ENCODE measurements at regions not wholly inside any gene's neighbourhood (a gene's known extent, or its start where the extent isn't known, plus 50 kb on each side); places are given as distances from the start of the nearest gene placed in this dataset.

- Histone ChIP-seq H3K27me3 (ENCODE audit: control insufficient read depth in 1 of 2, insufficient read depth in 2 of 2, low read length in 2 of 2) (no peaks in the 10 kb centered on the region), H3K9ac (ENCODE audit: insufficient read depth, low read depth, low read length) (no peak overlapping the region), H3K4me2 (ENCODE audit: low read depth, low read length) (no peak overlapping the region), H3K9me3 (ENCODE audit: low read length) (no peaks in the 10 kb centered on the region), H4K20me1 (ENCODE audit: insufficient read depth, low read length) (no peaks in the 10 kb centered on the region), H2AFZ (ENCODE audit: low read length) (no peak overlapping the region), H3K79me2 (ENCODE audit: insufficient read depth, low read length) (no peaks in the 10 kb centered on the region), H3K27ac (ENCODE audit: extremely low read length, insufficient read depth, low read length) (no peak overlapping the region), H3K4me1 (ENCODE audit: insufficient read depth, low read length) (no peaks in the 10 kb centered on the region), H3K4me3 (replicated peaks in 1 of 3; ENCODE audit: insufficient read depth in 1 of 3, low read depth in 2 of 3, low read length in 3 of 3) (no peak overlapping the region), H3K36me3 (replicated peaks in 1 of 2; ENCODE audit: control insufficient read depth in 1 of 2, insufficient read depth in 2 of 2, low read length in 2 of 2) (no peaks in the 10 kb centered on the region)
- DNase-seq (ENCODE audit: low spot score): no peak
- POLR2A ChIA-PET: no interaction called here
- no TSS peak for BruUV-seq (replicated peaks)
- 0% methylated on average over 3 of the region's 4 CpGs for WGBS (ENCODE audit: low lambda C conversion rate)
- in situ Hi-C loops (cut with HindIII; ENCODE audit: extremely low pct_ligation_motif_present, low pct_unique_long_range_greater_than_20kb): no loop called here
- TF ChIP-seq TBX3 (IDR thresholded peaks at IDR 0.05; ENCODE audit: borderline replicate concordance) (no peak), ZBTB14 (CRISPR knock-in tag; IDR thresholded peaks at IDR 0.05) (no peak)
- CTCF ChIA-PET (ENCODE audit: low intra/inter-chr PET ratio, low total read pairs): no interaction called here
- FAIRE-seq: no peak
- no peak for ATAC-seq
- intact Hi-C loops (cut with micrococcal nuclease; ENCODE audit: unreplicated experiment): no loop called here
These were observed 515.8 kb upstream of the MKI67 start for GRCh38 chr10:128642023-128642422.

- FAIRE-seq (no peak), DNase-seq (ENCODE audit: low spot score) (no peak), ATAC-seq (no peak)
- no peaks in the 10 kb centered on the region for H3K27me3 ChIP-seq (ENCODE audit: control insufficient read depth in 1 of 2, insufficient read depth in 2 of 2, low read length in 2 of 2)
- H3K27ac ChIP-seq (ENCODE audit: extremely low read length, insufficient read depth, low read length): no peak overlapping the region
- no peaks in the 10 kb centered on the region for H3K79me2 ChIP-seq (ENCODE audit: insufficient read depth, low read length)
- no peak overlapping the region for H3K4me2 ChIP-seq (ENCODE audit: low read depth, low read length)
- WGBS (ENCODE audit: low lambda C conversion rate): 2% methylated on average over 2 of the region's 2 CpGs
- no peak overlapping the region for H3K4me3 ChIP-seq (replicated peaks in 1 of 3; ENCODE audit: insufficient read depth in 1 of 3, low read depth in 2 of 3, low read length in 3 of 3)
- no peak overlapping the region for H2AFZ ChIP-seq (ENCODE audit: low read length)
- no peaks in the 10 kb centered on the region for H3K9me3 ChIP-seq (ENCODE audit: low read length)
- no peak overlapping the region for H3K9ac ChIP-seq (ENCODE audit: insufficient read depth, low read depth, low read length)
- no TSS peak for BruUV-seq (replicated peaks)
- H4K20me1 ChIP-seq (ENCODE audit: insufficient read depth, low read length): no peaks in the 10 kb centered on the region
- intact Hi-C loops (cut with micrococcal nuclease; ENCODE audit: unreplicated experiment): no loop called here
- ChIA-PET POLR2A (no interaction called here), CTCF (ENCODE audit: low intra/inter-chr PET ratio, low total read pairs) (no interaction called here)
- TF ChIP-seq ZMYM2 (CRISPR knock-in tag; IDR thresholded peaks at IDR 0.05) (no peak), EED (CRISPR knock-in tag; IDR thresholded peaks at IDR 0.05) (no peak), TEF (CRISPR knock-in tag; IDR thresholded peaks at IDR 0.05) (no peak), MEIS2 (CRISPR knock-in tag; IDR thresholded peaks at IDR 0.05) (no peak), ZNF224 (CRISPR knock-in tag; IDR thresholded peaks at IDR 0.05) (no peak), SP2 (CRISPR knock-in tag; IDR thresholded peaks at IDR 0.05) (no peak), ZNF879 (CRISPR knock-in tag; IDR thresholded peaks at IDR 0.05) (no peak), CHCHD3 (CRISPR knock-in tag; IDR thresholded peaks at IDR 0.05) (no peak), DR1 (CRISPR knock-in tag; IDR thresholded peaks at IDR 0.05) (no peak), PLSCR1 (CRISPR knock-in tag; IDR thresholded peaks at IDR 0.05; ENCODE audit: borderline replicate concordance) (no peak)
- H3K4me1 ChIP-seq (ENCODE audit: insufficient read depth, low read length): no peaks in the 10 kb centered on the region
- in situ Hi-C loops (cut with HindIII; ENCODE audit: extremely low pct_ligation_motif_present, low pct_unique_long_range_greater_than_20kb): no loop called here
- H3K36me3 ChIP-seq (replicated peaks in 1 of 2; ENCODE audit: control insufficient read depth in 1 of 2, insufficient read depth in 2 of 2, low read length in 2 of 2): no peaks in the 10 kb centered on the region
These were observed 516.3 kb upstream of the MKI67 start for GRCh38 chr10:128642502-128642901.

Measured in HepG2 (cell line).